ENCODE measurements at regions not wholly inside any gene's neighbourhood (a gene's known extent, or its start where the extent isn't known, plus 50 kb on each side); places are given as distances from the start of the nearest gene placed in this dataset.

DNA sequence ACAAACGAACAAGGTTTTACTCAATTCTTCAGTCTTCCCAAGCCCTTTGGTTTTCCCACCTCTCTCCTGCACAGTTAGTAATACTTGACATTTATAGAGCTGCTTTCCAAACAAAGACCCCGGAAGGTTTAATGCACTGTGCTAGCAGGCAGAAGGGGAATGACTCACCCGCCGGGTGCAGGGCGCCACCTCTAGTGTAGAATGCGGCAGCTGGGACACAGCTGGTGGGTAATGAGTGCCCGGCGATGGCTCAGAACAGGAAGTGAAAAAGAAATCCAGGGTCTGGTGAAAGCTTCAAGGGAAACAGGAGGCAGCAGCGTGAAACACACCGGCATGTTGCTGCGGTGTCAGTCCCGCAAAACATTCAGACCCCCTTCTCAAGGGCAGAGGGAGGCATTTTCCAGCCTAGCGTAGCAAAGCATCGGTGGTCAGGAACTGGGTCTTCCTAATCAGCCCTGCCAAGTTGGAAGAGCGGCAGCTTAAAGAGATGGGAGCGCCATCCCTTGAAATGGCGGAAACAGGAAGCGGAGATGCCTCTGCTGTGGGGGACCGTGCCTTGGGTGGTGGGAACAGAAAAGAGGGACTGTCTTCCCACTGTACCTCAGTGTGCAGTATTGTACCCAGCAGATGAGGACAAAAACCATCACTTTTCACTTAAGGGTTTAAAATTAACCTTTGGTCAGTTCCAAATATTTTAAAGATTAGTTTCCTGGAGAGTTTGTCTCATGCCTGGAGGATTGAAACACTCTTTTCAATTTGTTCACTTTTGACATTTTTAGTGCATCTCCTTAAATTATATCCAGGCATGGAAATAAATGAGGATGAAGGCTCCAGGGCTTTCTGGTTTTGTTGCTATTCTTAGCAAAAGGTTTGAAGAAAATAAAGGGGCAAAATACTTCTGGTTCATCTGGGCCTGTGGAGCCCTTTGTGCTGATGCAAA is 160.7 kb upstream of the MCTP2 start:
- Histone ChIP-seq H2AK5ac (ENCODE audit: low read length) (no peak overlapping the region), H3K4me3 (ENCODE audit: low read length) (no peak overlapping the region)
- DNase-seq = peak; percentile 48

DNA sequence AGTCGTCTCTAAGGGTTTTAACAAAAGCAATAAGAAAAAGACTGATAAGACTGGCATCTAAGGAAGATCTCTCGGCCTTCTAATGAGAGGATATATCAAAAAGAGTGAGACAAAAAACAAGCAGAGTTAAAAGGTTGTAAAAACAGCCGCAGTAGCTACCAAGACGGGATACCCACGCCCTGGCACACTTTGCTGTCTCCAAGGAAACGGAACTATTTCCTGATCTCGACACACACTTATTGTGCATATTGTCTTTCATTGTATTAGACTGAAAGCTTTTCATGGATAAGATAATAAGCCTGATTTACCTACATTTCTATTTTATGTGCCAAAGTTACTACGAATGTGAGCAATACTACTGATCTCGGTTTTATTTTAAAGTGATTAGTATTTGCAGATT is 161.5 kb upstream of the MCTP2 start:
- H2AK5ac ChIP-seq (ENCODE audit: low read length) = no peak overlapping the region
- WGBS (ENCODE audit: extremely low coverage, insufficient coverage, low lambda C conversion rate) = no CpG with 5 or more reads among the region's 9 CpGs
- no peak overlapping the region for H3K27ac ChIP-seq (ENCODE audit: low read depth, low read length)
- H2BK15ac ChIP-seq (replicated peaks; ENCODE audit: low read depth) = no peak overlapping the region
- H3K18ac ChIP-seq (ENCODE audit: low read length) = no peak overlapping the region
- no peak overlapping the region for H2BK5ac ChIP-seq (ENCODE audit: low read length)
- H3K27me3 ChIP-seq (ENCODE audit: insufficient read depth, low read length, poor library complexity) = no peaks in the 10 kb centered on the region
- no peaks in the 10 kb centered on the region for H3K36me3 ChIP-seq (ENCODE audit: control insufficient read depth, insufficient read depth, low read length)
- no peak overlapping the region for H3K23ac ChIP-seq (ENCODE audit: low read length)
- H3K4me3 ChIP-seq (ENCODE audit: low read length) = no peak overlapping the region
- H3K4me2 ChIP-seq (ENCODE audit: low read length) = no peak overlapping the region
- H3K56ac ChIP-seq (ENCODE audit: low read length) = no peak overlapping the region
- H3K4ac ChIP-seq (ENCODE audit: low read depth, low read length) = no peak overlapping the region
- H3K4me1 ChIP-seq (ENCODE audit: control insufficient read depth, low read depth, low read length) = no peaks in the 10 kb centered on the region
- no peak overlapping the region for H4K8ac ChIP-seq (ENCODE audit: low read depth, low read length)
- no peaks in the 10 kb centered on the region for H3K79me2 ChIP-seq (ENCODE audit: control insufficient read depth, insufficient read depth, low read length)
- no peaks in the 10 kb centered on the region for H3K79me1 ChIP-seq (ENCODE audit: low read length)
- no peak overlapping the region for H4K5ac ChIP-seq (ENCODE audit: low read length)
- H2BK120ac ChIP-seq (ENCODE audit: low read depth, low read length) = no peak overlapping the region
- H3K9ac ChIP-seq (ENCODE audit: low read length) = no peak overlapping the region
- DNase-seq = no peak

More for the DNA sequence above, 160.7 kb upstream of the MCTP2 start:
- Histone ChIP-seq H3K4me1 (ENCODE audit: control insufficient read depth, low read depth, low read length) (no peaks in the 10 kb centered on the region), H3K4ac (ENCODE audit: low read depth, low read length) (no peak overlapping the region), H2BK15ac (replicated peaks; ENCODE audit: low read depth) (no peak overlapping the region), H3K9ac (ENCODE audit: low read length) (no peak overlapping the region), H3K79me1 (ENCODE audit: low read length) (no peaks in the 10 kb centered on the region), H3K4me2 (ENCODE audit: low read length) (no peak overlapping the region), H3K27me3 (ENCODE audit: insufficient read depth, low read length, poor library complexity) (no peaks in the 10 kb centered on the region), H2BK5ac (ENCODE audit: low read length) (no peak overlapping the region), H3K27ac (ENCODE audit: low read depth, low read length) (no peak overlapping the region), H3K23ac (ENCODE audit: low read length) (no peak overlapping the region), H3K36me3 (ENCODE audit: control insufficient read depth, insufficient read depth, low read length) (no peaks in the 10 kb centered on the region), H3K56ac (ENCODE audit: low read length) (no peak overlapping the region), H4K5ac (ENCODE audit: low read length) (no peak overlapping the region), H2BK120ac (ENCODE audit: low read depth, low read length) (no peak overlapping the region), H4K8ac (ENCODE audit: low read depth, low read length) (no peak overlapping the region), H3K18ac (ENCODE audit: low read length) (no peak overlapping the region), H3K79me2 (ENCODE audit: control insufficient read depth, insufficient read depth, low read length) (no peaks in the 10 kb centered on the region)
- no CpG with 5 or more reads among the region's 19 CpGs for WGBS (ENCODE audit: extremely low coverage, insufficient coverage, low lambda C conversion rate)

DNA sequence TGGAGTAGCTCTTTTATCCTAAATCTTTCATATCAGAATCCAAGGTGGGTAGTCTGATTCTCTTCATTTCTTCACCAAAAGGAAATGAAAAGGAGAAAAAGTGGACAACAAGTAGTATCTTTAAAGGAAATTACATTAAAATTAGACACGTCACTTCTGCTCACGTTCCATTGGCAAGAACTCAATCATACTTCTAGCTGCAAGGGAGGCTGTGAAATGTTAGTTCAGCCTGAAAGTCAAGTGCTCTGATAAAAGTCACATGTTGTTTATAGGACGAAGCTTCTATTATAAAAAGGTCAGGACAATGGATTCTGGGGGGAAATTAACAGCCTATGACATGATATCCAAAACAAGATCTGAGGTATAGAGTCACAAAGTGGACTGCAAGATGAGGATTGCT is 164.6 kb upstream of the MCTP2 start:
- WGBS (ENCODE audit: extremely low coverage, insufficient coverage, low lambda C conversion rate) = no CpG with 5 or more reads among the region's 3 CpGs
- Histone ChIP-seq H3K4me2 (ENCODE audit: low read length) (no peak overlapping the region), H3K4me1 (ENCODE audit: control insufficient read depth, low read depth, low read length) (no peaks in the 10 kb centered on the region), H2BK120ac (ENCODE audit: low read depth, low read length) (no peak overlapping the region), H2BK15ac (replicated peaks; ENCODE audit: low read depth) (no peak overlapping the region), H3K18ac (ENCODE audit: low read length) (no peak overlapping the region), H3K79me2 (ENCODE audit: control insufficient read depth, insufficient read depth, low read length) (no peaks in the 10 kb centered on the region), H3K36me3 (ENCODE audit: control insufficient read depth, insufficient read depth, low read length) (no peaks in the 10 kb centered on the region), H3K79me1 (ENCODE audit: low read length) (no peaks in the 10 kb centered on the region), H3K56ac (ENCODE audit: low read length) (no peak overlapping the region), H3K27ac (ENCODE audit: low read depth, low read length) (no peak overlapping the region), H2AK5ac (ENCODE audit: low read length) (no peak overlapping the region), H3K4me3 (ENCODE audit: low read length) (no peak overlapping the region), H4K5ac (ENCODE audit: low read length) (no peak overlapping the region), H2BK5ac (ENCODE audit: low read length) (no peak overlapping the region), H4K8ac (ENCODE audit: low read depth, low read length) (no peak overlapping the region), H3K9ac (ENCODE audit: low read length) (no peak overlapping the region), H3K23ac (ENCODE audit: low read length) (no peak overlapping the region), H3K27me3 (ENCODE audit: insufficient read depth, low read length, poor library complexity) (no peaks in the 10 kb centered on the region), H3K4ac (ENCODE audit: low read depth, low read length) (no peak overlapping the region)
- no peak for DNase-seq

DNA sequence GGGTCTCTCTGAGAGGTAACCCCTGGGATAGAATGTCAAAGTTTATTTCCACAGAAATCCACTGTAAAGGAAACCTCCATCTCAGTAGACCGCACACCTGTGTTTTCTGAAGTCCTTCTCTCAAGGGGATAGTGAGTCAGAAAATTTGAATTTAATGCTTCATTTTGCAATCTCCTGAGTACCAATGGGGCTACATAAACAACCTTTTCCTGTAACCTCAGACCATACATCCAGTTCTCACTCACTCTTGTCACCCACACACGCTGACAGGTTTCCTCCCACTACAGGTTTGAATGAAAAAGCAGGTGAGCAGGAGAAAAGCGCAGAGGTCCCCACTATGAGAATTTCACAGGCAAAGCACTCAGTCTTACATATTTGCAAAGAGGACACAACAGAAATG is 165.3 kb upstream of the MCTP2 start:
- Histone ChIP-seq H3K4ac (ENCODE audit: low read depth, low read length) (no peak overlapping the region), H3K27me3 (ENCODE audit: insufficient read depth, low read length, poor library complexity) (no peaks in the 10 kb centered on the region), H3K56ac (ENCODE audit: low read length) (no peak overlapping the region), H4K8ac (ENCODE audit: low read depth, low read length) (no peak overlapping the region), H3K36me3 (ENCODE audit: control insufficient read depth, insufficient read depth, low read length) (no peaks in the 10 kb centered on the region), H3K79me1 (ENCODE audit: low read length) (no peaks in the 10 kb centered on the region), H2BK5ac (ENCODE audit: low read length) (no peak overlapping the region), H2BK15ac (replicated peaks; ENCODE audit: low read depth) (no peak overlapping the region), H2BK120ac (ENCODE audit: low read depth, low read length) (no peak overlapping the region), H3K4me2 (ENCODE audit: low read length) (no peak overlapping the region), H2AK5ac (ENCODE audit: low read length) (no peak overlapping the region), H3K4me3 (ENCODE audit: low read length) (no peak overlapping the region), H4K5ac (ENCODE audit: low read length) (no peak overlapping the region), H3K9ac (ENCODE audit: low read length) (no peak overlapping the region), H3K79me2 (ENCODE audit: control insufficient read depth, insufficient read depth, low read length) (no peaks in the 10 kb centered on the region), H3K4me1 (ENCODE audit: control insufficient read depth, low read depth, low read length) (no peaks in the 10 kb centered on the region), H3K18ac (ENCODE audit: low read length) (no peak overlapping the region), H3K23ac (ENCODE audit: low read length) (no peak overlapping the region), H3K27ac (ENCODE audit: low read depth, low read length) (no peak overlapping the region)
- WGBS (ENCODE audit: extremely low coverage, insufficient coverage, low lambda C conversion rate) = no CpG with 5 or more reads among the region's 3 CpGs
- no peak for DNase-seq

DNA sequence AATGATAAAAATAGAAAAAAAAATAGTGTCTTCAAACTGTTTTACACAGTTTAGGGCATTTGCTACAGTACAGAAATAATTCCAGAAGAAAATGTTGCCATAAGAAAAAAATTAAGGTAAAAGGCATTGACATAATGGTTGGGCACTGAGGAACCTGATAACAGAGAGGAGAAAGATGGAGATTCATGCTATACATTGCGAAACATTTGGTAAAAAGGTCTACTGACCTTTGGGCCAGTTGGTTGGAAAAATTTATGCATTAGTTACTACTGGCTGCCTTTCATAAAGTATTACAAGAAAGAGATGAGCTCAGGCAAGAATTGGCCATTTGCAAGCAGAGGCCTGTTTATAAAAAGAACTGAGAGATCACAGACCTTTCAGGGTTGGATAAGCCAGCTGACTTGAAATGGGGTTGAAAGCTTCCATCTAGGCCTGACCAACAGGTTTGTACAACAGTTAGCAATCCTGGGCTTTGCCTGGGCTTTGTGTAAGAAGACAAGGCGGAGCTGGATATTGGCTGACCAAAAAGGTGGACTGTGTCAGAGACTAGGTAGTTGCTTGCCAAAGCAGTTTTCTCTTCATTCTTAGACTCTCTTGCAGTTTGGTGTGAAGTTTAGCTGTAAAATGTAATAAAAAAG is 166.6 kb upstream of the MCTP2 start:
- H3K79me1 ChIP-seq (ENCODE audit: low read length) = no peaks in the 10 kb centered on the region
- DNase-seq = no peak
- no peaks in the 10 kb centered on the region for H3K27me3 ChIP-seq (ENCODE audit: insufficient read depth, low read length, poor library complexity)
- no peak overlapping the region for H3K4ac ChIP-seq (ENCODE audit: low read depth, low read length)
- H2BK120ac ChIP-seq (ENCODE audit: low read depth, low read length) = no peak overlapping the region
- H3K36me3 ChIP-seq (ENCODE audit: control insufficient read depth, insufficient read depth, low read length) = no peaks in the 10 kb centered on the region
- no peak overlapping the region for H3K9ac ChIP-seq (ENCODE audit: low read length)
- no peaks in the 10 kb centered on the region for H3K4me1 ChIP-seq (ENCODE audit: control insufficient read depth, low read depth, low read length)
- H3K27ac ChIP-seq (ENCODE audit: low read depth, low read length) = no peak overlapping the region
- no peak overlapping the region for H2AK5ac ChIP-seq (ENCODE audit: low read length)
- no peaks in the 10 kb centered on the region for H3K79me2 ChIP-seq (ENCODE audit: control insufficient read depth, insufficient read depth, low read length)
- no peak overlapping the region for H4K8ac ChIP-seq (ENCODE audit: low read depth, low read length)
- H2BK15ac ChIP-seq (replicated peaks; ENCODE audit: low read depth) = no peak overlapping the region
- no CpG with 5 or more reads among the region's 2 CpGs for whole genome bisulfite sequencing (ENCODE audit: extremely low coverage, insufficient coverage, low lambda C conversion rate)
- no peak overlapping the region for H4K5ac ChIP-seq (ENCODE audit: low read length)
- H3K56ac ChIP-seq (ENCODE audit: low read length) = no peak overlapping the region
- no peak overlapping the region for H3K4me2 ChIP-seq (ENCODE audit: low read length)
- no peak overlapping the region for H2BK5ac ChIP-seq (ENCODE audit: low read length)
- H3K23ac ChIP-seq (ENCODE audit: low read length) = no peak overlapping the region
- no peak overlapping the region for H3K18ac ChIP-seq (ENCODE audit: low read length)
- H3K4me3 ChIP-seq (ENCODE audit: low read length) = no peak overlapping the region
